Thymus (tissue), 11 donors: ENCODE measurements at regions not wholly inside any gene's neighbourhood (a gene's known extent, or its start where the extent isn't known, plus 50 kb on each side); places are given as distances from the start of the nearest gene placed in this dataset.
"Not testable (repeated sequence)": the region's sequence is repeated elsewhere in the genome, so short reads cannot be mapped to it uniquely, and the experiment has no call there.

Source experiments
- DNase-seq, 9 donors: peaks; one replicate each; pipeline ENCODE4 v3.0.0-alpha.2; 2013; ENCODE audit warnings: low spot score in 9 of 9, low read depth in 6 of 9, missing footprints in 1 of 9
- H3K27ac ChIP-seq, 2 donors: one replicate each; pipeline ENCODE4 v1.5.1; 2013; ENCODE audit warnings: control low read depth in 1 of 2, low read depth in 1 of 2, low read length in 1 of 2, mild to moderate bottlenecking in 1 of 2, moderate library complexity in 1 of 2
- H3K27me3 ChIP-seq, 2 donors: one replicate each; pipeline ENCODE4 v1.5.1; 2013; ENCODE audit warnings: low read length in 1 of 2; ENCODE audit not compliant: control insufficient read depth in 2 of 2, insufficient read depth in 1 of 2
- H3K36me3 ChIP-seq, 2 donors: one replicate each; pipeline ENCODE4 v1.5.1; 2013; ENCODE audit warnings: low read length in 1 of 2, mild to moderate bottlenecking in 1 of 2, moderate library complexity in 1 of 2; ENCODE audit not compliant: control insufficient read depth in 2 of 2, insufficient read depth in 2 of 2
- H3K4me1 ChIP-seq, 2 donors: one replicate each; pipeline ENCODE4 v1.5.1; 2013; ENCODE audit warnings: low read length in 2 of 2; ENCODE audit not compliant: control insufficient read depth in 2 of 2, insufficient read depth in 2 of 2
- H3K4me3 ChIP-seq, 2 donors: one replicate each; pipeline ENCODE4 v1.5.1; 2013; ENCODE audit warnings: low read length in 2 of 2, control low read depth in 1 of 2, mild to moderate bottlenecking in 1 of 2
- H3K9me3 ChIP-seq, 2 donors: one replicate each; pipeline ENCODE4 v1.5.1; 2013; ENCODE audit warnings: low read length in 1 of 2, mild to moderate bottlenecking in 1 of 2; ENCODE audit not compliant: control insufficient read depth in 2 of 2, insufficient read depth in 1 of 2
- WGBS: extraction: QIAGEN DNeasy Blood & Tissue Kit; methylation state at CpG from one replicate; pipeline ENCODE4 v1.1.7; 2013; 5-methylcytosine and 5-hydroxymethylcytosine counted together
- donor health status: healthy.

DNA sequence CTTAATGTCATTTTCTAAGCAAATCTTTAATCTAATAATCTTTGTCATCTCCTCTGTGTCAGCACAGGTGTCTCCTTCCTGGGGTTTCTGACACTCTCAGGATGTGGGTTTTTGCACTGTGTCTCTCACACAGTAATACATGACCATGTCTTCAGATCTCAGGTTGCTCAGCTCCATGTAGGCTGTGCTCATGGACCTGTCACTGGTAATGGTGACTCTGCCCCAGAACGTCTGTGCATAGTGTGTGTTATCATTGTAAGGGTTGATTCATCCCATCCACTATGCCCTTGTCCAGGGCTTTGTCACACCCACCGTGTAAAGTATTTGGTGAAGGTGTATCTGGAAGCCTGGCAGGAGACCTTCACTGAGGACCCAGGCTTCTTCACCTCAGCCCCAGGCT, 506.1 kb downstream of the TP53TG3F start:
- not testable (repeated sequence) for H3K27me3 ChIP-seq, H3K4me3 ChIP-seq, DNase-seq, H3K36me3 ChIP-seq, H3K9me3 ChIP-seq, H3K4me1 ChIP-seq, H3K27ac ChIP-seq
- no CpG with 5 or more reads among the region's 2 CpGs for WGBS

GRCh38 chr16:33966855-33967254, 507.4 kb downstream of the TP53TG3F start:
- not testable (repeated sequence) for H3K4me1 ChIP-seq, H3K9me3 ChIP-seq, DNase-seq, H3K4me3 ChIP-seq, H3K27me3 ChIP-seq, H3K36me3 ChIP-seq, H3K27ac ChIP-seq
- WGBS, result 84% methylated on average over 2 of the region's 2 CpGs

GRCh38 chr16:33974557-33974956, 515.1 kb downstream of the TP53TG3F start:
- H3K9me3 ChIP-seq, H3K27ac ChIP-seq: not testable (repeated sequence)
- no CpG with 5 or more reads among the region's 8 CpGs for WGBS

GRCh38 chr16:33975744-33976143, 516.3 kb downstream of the TP53TG3F start:
- H3K27ac ChIP-seq, H3K27me3 ChIP-seq, H3K4me1 ChIP-seq, DNase-seq, H3K4me3 ChIP-seq, H3K36me3 ChIP-seq, H3K9me3 ChIP-seq: not testable (repeated sequence)
- no CpG with 5 or more reads among the region's 55 CpGs for WGBS

More at GRCh38 chr16:33974557-33974956, 515.1 kb downstream of the TP53TG3F start:
- H3K4me1 ChIP-seq, H3K36me3 ChIP-seq, H3K27me3 ChIP-seq, DNase-seq, H3K4me3 ChIP-seq: not testable (repeated sequence)

DNA sequence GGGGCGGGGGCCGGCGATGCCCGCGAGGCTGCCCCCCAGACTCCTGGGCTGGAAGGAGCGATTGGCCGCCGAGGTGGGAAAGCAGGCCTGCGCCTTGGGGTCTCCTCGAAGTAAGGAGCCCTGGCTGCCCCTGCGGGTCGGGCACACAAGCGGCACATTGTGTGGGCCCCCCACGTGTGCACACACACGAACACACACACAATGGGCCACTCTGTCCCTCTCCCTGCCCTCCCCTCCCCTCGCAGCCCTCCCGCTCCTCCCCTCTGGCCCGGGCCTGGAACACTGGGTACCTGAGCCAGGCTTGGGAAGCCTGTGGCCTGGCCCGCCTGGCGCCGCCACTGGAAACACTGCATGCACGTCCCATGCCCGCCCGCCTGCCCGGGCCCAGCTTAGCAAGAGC, 517.1 kb downstream of the TP53TG3F start:
- not testable (repeated sequence) for H3K36me3 ChIP-seq, DNase-seq, H3K27me3 ChIP-seq, H3K27ac ChIP-seq, H3K9me3 ChIP-seq, H3K4me3 ChIP-seq, H3K4me1 ChIP-seq
- WGBS, result 91% methylated on average over 20 of the region's 25 CpGs

GRCh38 chr16:33978784-33979183, 519.4 kb downstream of the TP53TG3F start:
- not testable (repeated sequence) for H3K4me3 ChIP-seq, H3K4me1 ChIP-seq, H3K27ac ChIP-seq, H3K36me3 ChIP-seq, H3K9me3 ChIP-seq, H3K27me3 ChIP-seq, DNase-seq
- 72% methylated on average over 2 of the region's 6 CpGs for WGBS

DNA sequence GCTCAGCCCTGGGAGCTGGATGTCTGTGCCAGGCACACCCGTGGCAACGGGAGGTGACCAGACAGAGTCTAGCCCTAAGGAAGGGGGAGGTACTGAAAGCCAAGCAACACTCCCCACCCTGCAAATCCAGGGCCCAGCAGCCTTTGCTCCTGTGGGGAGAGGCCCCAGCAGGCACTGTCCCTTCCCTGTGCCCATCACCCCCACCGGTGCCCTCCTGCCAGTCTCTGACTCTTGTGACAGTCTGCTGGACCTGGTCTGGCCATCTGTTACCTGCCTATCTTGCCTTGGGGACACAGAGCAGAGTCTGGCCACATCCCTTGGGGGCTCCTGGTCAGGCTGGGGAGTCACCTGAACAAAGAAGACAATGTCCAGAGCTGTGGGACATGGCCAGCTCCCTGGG, 520.2 kb downstream of the TP53TG3F start:
- not testable (repeated sequence) for H3K9me3 ChIP-seq, H3K27me3 ChIP-seq, H3K4me1 ChIP-seq, H3K27ac ChIP-seq, H3K36me3 ChIP-seq, H3K4me3 ChIP-seq, DNase-seq
- no CpG with 5 or more reads among the region's 3 CpGs for WGBS

GRCh38 chr16:33980736-33981135, 521.3 kb downstream of the TP53TG3F start:
- H3K27ac ChIP-seq, H3K4me3 ChIP-seq, H3K9me3 ChIP-seq, H3K36me3 ChIP-seq, H3K27me3 ChIP-seq, DNase-seq, H3K4me1 ChIP-seq: not testable (repeated sequence)
- 73% methylated on average over 3 of the region's 8 CpGs for WGBS

DNA sequence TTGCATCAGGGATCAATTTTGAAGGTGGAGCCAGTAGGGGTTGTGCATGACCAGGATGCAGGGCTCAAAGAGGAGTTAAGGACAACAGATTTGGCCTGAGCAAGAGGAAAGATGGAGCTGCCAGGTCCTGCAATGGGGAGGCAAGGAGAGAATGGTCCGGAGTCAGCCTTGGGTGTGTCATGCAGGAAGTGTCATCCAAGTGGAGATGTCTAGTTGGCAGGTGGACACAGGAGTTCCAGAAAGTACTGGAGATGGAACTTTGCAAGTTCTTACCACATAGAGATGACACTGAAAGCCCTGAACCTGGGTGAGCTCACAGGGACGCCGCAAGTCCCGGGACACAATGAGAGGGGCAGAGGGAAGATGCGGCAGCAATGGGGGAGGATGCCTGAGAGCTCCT, 525.0 kb downstream of the TP53TG3F start:
- no CpG with 5 or more reads among the region's 5 CpGs for WGBS
- H3K36me3 ChIP-seq, result not testable (repeated sequence)

DNA sequence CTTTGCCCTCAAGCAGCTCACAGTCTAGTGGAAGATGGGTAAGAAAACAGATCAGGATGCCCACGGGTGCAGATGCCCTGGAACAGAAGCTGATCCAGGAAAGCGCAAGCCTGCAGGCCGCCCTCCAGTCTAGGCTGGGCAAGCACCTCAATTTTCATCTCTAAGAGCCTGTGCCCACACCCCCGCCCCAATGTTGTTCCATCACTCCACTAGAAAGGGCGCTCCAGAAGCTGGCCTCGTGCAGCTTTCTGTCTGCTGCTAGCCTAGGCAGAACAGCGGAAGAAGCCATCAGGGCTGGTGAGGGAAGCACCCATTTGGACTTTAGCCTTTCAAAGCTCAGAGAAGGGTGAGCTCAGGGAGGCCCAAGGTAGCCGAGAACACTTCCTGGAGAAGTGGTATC, 527.1 kb downstream of the TP53TG3F start:
- not testable (repeated sequence) for DNase-seq, H3K4me1 ChIP-seq, H3K9me3 ChIP-seq, H3K27me3 ChIP-seq, H3K36me3 ChIP-seq, H3K27ac ChIP-seq, H3K4me3 ChIP-seq
- 89% methylated on average over 5 of the region's 8 CpGs for WGBS

More for the DNA sequence above, 525.0 kb downstream of the TP53TG3F start:
- H3K27ac ChIP-seq, H3K4me3 ChIP-seq, H3K9me3 ChIP-seq, H3K27me3 ChIP-seq, H3K4me1 ChIP-seq, DNase-seq: not testable (repeated sequence)
